HEK293 (cell line): ENCODE measurements at regions not wholly inside any gene's neighbourhood (a gene's known extent, or its start where the extent isn't known, plus 50 kb on each side); places are given as distances from the start of the nearest gene placed in this dataset.

Experiments used
- CTCF ChIA-PET: fragments of 350-600 bp; formaldehyde crosslinking; extraction: SDS; loops from one replicate; lab custom pipeline; 2021; ENCODE audit warnings: antibody characterized with exemption; lab: Yijun Ruan, JAX
- POLR2A ChIA-PET: fragments of 300-600 bp; formaldehyde crosslinking; extraction: SDS; loops from one replicate; lab custom pipeline; 2020; ENCODE audit warnings: antibody characterized with exemption, inconsistent platforms; lab: Yijun Ruan, JAX
- H3K27ac ChIP-seq: fragments of 200-500 bp; sonication (Bioruptor generic); 2 replicates; pipeline ENCODE4 v1.5.1; 2014; ENCODE audit warnings: low read depth, low read length, control low read depth, inconsistent platforms; ENCODE audit errors: extremely low read depth
- H3K36me3 ChIP-seq, 2 experiments: fragments of 200-500 bp in 1 of 2; sonication (Bioruptor generic) in 1 of 2; 1 replicate in 1 of 2; 2 replicates in 1 of 2; pipeline ENCODE4 v1.5.1; 2014 to 2017; ENCODE audit warnings: inconsistent platforms in 2 of 2, low read length in 2 of 2; ENCODE audit not compliant: control insufficient read depth in 2 of 2, insufficient read depth in 1 of 2
- H3K4me1 ChIP-seq: fragments of 200-500 bp; sonication (Bioruptor generic); 2 replicates; pipeline ENCODE4 v1.5.1; 2014; ENCODE audit warnings: mild to moderate bottlenecking, low read length, inconsistent platforms; ENCODE audit not compliant: control insufficient read depth, insufficient read depth
- H3K4me3 ChIP-seq: 2 replicates; pipeline ENCODE4 v1.5.1; 2011; ENCODE audit warnings: low read depth, mild to moderate bottlenecking, control low read depth, low read length, moderate library complexity
- H3K9me3 ChIP-seq: fragments of 200-500 bp; sonication (Bioruptor generic); 2 replicates; pipeline ENCODE4 v1.5.1; 2014; ENCODE audit warnings: low read depth, low read length, inconsistent platforms; ENCODE audit not compliant: control insufficient read depth, insufficient read depth
- EGR2 ChIP-seq: fragments of 450-650 bp; formaldehyde crosslinking; IDR thresholded peaks from 2 replicates; pipeline ENCODE4 v1.5.1; 2016; ENCODE audit warnings: low read depth, missing biosample characterization, missing genetic modification characterization
- HOXA7 ChIP-seq: sonication (generic); formaldehyde crosslinking; IDR thresholded peaks from 2 replicates; pipeline ENCODE4 v1.8.1; 2022; ENCODE audit warnings: missing genetic modification reagents, borderline replicate concordance
- HOXD13 ChIP-seq: sonication (generic); formaldehyde crosslinking; IDR thresholded peaks from 2 replicates; pipeline ENCODE4 v1.8.0; 2022; ENCODE audit warnings: missing genetic modification reagents, borderline replicate concordance
- KLF10 ChIP-seq: fragments of 450-650 bp; IDR thresholded peaks from 2 replicates; pipeline ENCODE4 v1.5.1; 2018; ENCODE audit warnings: missing biosample characterization, mild to moderate bottlenecking, missing genetic modification characterization
- KLF9 ChIP-seq: fragments of 450-650 bp; formaldehyde crosslinking; IDR thresholded peaks from 2 replicates; pipeline ENCODE4 v1.5.1; 2016; ENCODE audit warnings: missing biosample characterization, missing genetic modification characterization, low read depth
- OVOL3 ChIP-seq: fragments of 450-650 bp; formaldehyde crosslinking; IDR thresholded peaks from 2 replicates; pipeline ENCODE4 v1.5.1; 2016; ENCODE audit warnings: missing biosample characterization, missing genetic modification characterization
- PRDM1 ChIP-seq: fragments of 450-650 bp; formaldehyde crosslinking; IDR thresholded peaks from 2 replicates; pipeline ENCODE4; 2016; ENCODE audit warnings: missing biosample characterization, missing genetic modification characterization
- SCRT2 ChIP-seq: fragments of 450-650 bp; formaldehyde crosslinking; IDR thresholded peaks from 2 replicates; pipeline ENCODE4 v1.5.1; 2016; ENCODE audit warnings: missing biosample characterization, missing genetic modification characterization
- YY1 ChIP-seq: fragments of 450-650 bp; formaldehyde crosslinking; IDR thresholded peaks from 2 replicates; pipeline ENCODE4 v1.5.1; 2018; ENCODE audit warnings: missing biosample characterization, missing genetic modification characterization
- ZBTB17 ChIP-seq: fragments of 450-650 bp; formaldehyde crosslinking; IDR thresholded peaks from 2 replicates; pipeline ENCODE4 v1.5.1; 2016; ENCODE audit warnings: missing biosample characterization, missing genetic modification characterization
- ZBTB7A ChIP-seq: fragments of 450-650 bp; formaldehyde crosslinking; IDR thresholded peaks from 2 replicates; pipeline ENCODE4 v1.5.1; 2016; ENCODE audit warnings: low read depth, missing biosample characterization, missing genetic modification characterization
- ZFHX2 ChIP-seq: fragments of 450-650 bp; formaldehyde crosslinking; conservative IDR thresholded peaks from 2 replicates; pipeline ENCODE4 v1.5.1; 2016; ENCODE audit warnings: missing biosample characterization, missing genetic modification characterization
- ZIC2 ChIP-seq: fragments of 450-650 bp; formaldehyde crosslinking; IDR thresholded peaks from 2 replicates; pipeline ENCODE4 v1.5.1; 2016; ENCODE audit warnings: missing biosample characterization, missing genetic modification characterization
- ZNF10 ChIP-seq: fragments of 450-650 bp; formaldehyde crosslinking; IDR thresholded peaks from 2 replicates; pipeline ENCODE4 v1.5.1; 2017; ENCODE audit warnings: missing biosample characterization, missing genetic modification characterization
- ZNF157 ChIP-seq: fragments of 450-650 bp; formaldehyde crosslinking; IDR thresholded peaks from 2 replicates; pipeline ENCODE4 v1.5.1; 2016; ENCODE audit warnings: missing biosample characterization, missing genetic modification characterization
- ZNF169 ChIP-seq: fragments of 450-650 bp; formaldehyde crosslinking; IDR thresholded peaks from 2 replicates; pipeline ENCODE4 v1.5.1; 2016; ENCODE audit warnings: missing biosample characterization, missing genetic modification characterization
- ZNF175 ChIP-seq: fragments of 450-650 bp; formaldehyde crosslinking; IDR thresholded peaks from 2 replicates; pipeline ENCODE4 v1.5.1; 2016; ENCODE audit warnings: missing biosample characterization, missing genetic modification characterization
- ZNF2 ChIP-seq: fragments of 450-650 bp; formaldehyde crosslinking; IDR thresholded peaks from 2 replicates; pipeline ENCODE4 v1.5.1; 2016; ENCODE audit warnings: missing biosample characterization, missing genetic modification characterization
- ZNF214 ChIP-seq: fragments of 450-650 bp; formaldehyde crosslinking; IDR thresholded peaks from 2 replicates; pipeline ENCODE4 v1.5.1; 2017; ENCODE audit warnings: missing biosample characterization, mild to moderate bottlenecking, missing genetic modification characterization, borderline replicate concordance
- ZNF394 ChIP-seq: fragments of 450-650 bp; formaldehyde crosslinking; IDR thresholded peaks from 2 replicates; pipeline ENCODE4 v1.5.1; 2016; ENCODE audit warnings: missing biosample characterization, missing genetic modification characterization, mild to moderate bottlenecking, moderate library complexity, borderline replicate concordance
- ZNF530 ChIP-seq: fragments of 450-650 bp; formaldehyde crosslinking; IDR thresholded peaks from 2 replicates; pipeline ENCODE4 v1.5.1; 2016; ENCODE audit warnings: low read depth, missing biosample characterization, missing genetic modification characterization
- ZNF600 ChIP-seq: fragments of 450-650 bp; formaldehyde crosslinking; IDR thresholded peaks from 2 replicates; pipeline ENCODE4 v1.5.1; 2016; ENCODE audit warnings: missing biosample characterization, missing genetic modification characterization
- ZNF658 ChIP-seq: fragments of 450-650 bp; formaldehyde crosslinking; IDR thresholded peaks from 2 replicates; pipeline ENCODE4; 2016; ENCODE audit warnings: missing biosample characterization, missing genetic modification characterization
- ZNF747 ChIP-seq: fragments of 450-650 bp; formaldehyde crosslinking; IDR thresholded peaks from 2 replicates; pipeline ENCODE4 v1.5.1; 2016; ENCODE audit warnings: missing biosample characterization, missing genetic modification characterization
- ZNF791 ChIP-seq: fragments of 450-650 bp; formaldehyde crosslinking; IDR thresholded peaks from 2 replicates; pipeline ENCODE4 v1.5.1; 2016; ENCODE audit warnings: missing biosample characterization, missing genetic modification characterization
- ZNF830 ChIP-seq: fragments of 450-650 bp; IDR thresholded peaks from 2 replicates; pipeline ENCODE4 v1.5.0; 2018; ENCODE audit warnings: missing biosample characterization, missing genetic modification characterization, low read depth, mild to moderate bottlenecking, moderate library complexity
- ZSCAN23 ChIP-seq: fragments of 450-650 bp; formaldehyde crosslinking; IDR thresholded peaks from 2 replicates; pipeline ENCODE4 v1.5.1; 2016; ENCODE audit warnings: missing biosample characterization, missing genetic modification characterization
- TF ChIP-seq, protein P1 (sequence below): IDR thresholded peaks from 2 replicates; pipeline ENCODE4 v1.6.1; 2011; ENCODE audit warnings: mild to moderate bottlenecking, low read depth, low read length, borderline replicate concordance
- TF ChIP-seq, protein P2 (sequence below): fragments of 450-650 bp; IDR thresholded peaks from 2 replicates; pipeline ENCODE4 v1.5.1; 2018; ENCODE audit warnings: missing biosample characterization, mild to moderate bottlenecking, missing genetic modification characterization
- TF ChIP-seq, protein P3 (sequence below): fragments of 450-650 bp; formaldehyde crosslinking; IDR thresholded peaks from 2 replicates; pipeline ENCODE4 v1.5.1; 2016; ENCODE audit warnings: missing biosample characterization, missing genetic modification characterization

DNA sequence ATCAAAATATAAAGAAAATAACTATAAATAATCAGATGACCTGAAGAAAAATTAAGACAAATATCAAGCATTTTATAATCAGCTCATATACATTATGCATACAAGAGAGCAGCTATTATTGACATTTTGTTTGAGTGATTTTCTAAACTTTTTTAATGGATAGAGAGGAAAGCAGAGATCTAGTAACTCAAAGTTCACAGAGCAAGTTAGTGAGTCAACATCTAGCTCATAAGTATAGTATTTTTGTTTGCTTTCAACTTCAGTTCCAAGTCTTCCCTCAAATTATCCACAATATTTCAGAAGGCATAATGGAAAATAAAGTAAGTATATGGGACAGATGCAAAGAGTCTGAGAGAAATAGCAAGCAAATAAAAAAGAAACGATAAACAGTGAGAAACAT lies 470.1 kb upstream of the ALCAM start:
- TF ChIP-seq KLF10 (tag by site-specific recombination) (no peak), ZFHX2 (no peak), ZNF157 (tag by site-specific recombination) (no peak), ZNF747 (tag by site-specific recombination) (no peak), ZIC2 (no peak), HOXA7 (CRISPR knock-in tag) (no peak), ZNF600 (tag by site-specific recombination) (no peak), ZNF658 (tag by site-specific recombination) (no peak), ZNF830 (no peak), PRDM1 (tag by site-specific recombination) (no peak), KLF9 (tag by site-specific recombination) (no peak), YY1 (tag by site-specific recombination) (no peak), ZNF214 (no peak), OVOL3 (tag by site-specific recombination) (no peak), HOXD13 (no peak), ZNF10 (tag by site-specific recombination) (no peak), EGR2 (no peak)
- TF ChIP-seq, protein P1, sequence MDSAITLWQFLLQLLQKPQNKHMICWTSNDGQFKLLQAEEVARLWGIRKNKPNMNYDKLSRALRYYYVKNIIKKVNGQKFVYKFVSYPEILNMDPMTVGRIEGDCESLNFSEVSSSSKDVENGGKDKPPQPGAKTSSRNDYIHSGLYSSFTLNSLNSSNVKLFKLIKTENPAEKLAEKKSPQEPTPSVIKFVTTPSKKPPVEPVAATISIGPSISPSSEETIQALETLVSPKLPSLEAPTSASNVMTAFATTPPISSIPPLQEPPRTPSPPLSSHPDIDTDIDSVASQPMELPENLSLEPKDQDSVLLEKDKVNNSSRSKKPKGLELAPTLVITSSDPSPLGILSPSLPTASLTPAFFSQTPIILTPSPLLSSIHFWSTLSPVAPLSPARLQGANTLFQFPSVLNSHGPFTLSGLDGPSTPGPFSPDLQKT, result no peak
- TF ChIP-seq, protein P2, sequence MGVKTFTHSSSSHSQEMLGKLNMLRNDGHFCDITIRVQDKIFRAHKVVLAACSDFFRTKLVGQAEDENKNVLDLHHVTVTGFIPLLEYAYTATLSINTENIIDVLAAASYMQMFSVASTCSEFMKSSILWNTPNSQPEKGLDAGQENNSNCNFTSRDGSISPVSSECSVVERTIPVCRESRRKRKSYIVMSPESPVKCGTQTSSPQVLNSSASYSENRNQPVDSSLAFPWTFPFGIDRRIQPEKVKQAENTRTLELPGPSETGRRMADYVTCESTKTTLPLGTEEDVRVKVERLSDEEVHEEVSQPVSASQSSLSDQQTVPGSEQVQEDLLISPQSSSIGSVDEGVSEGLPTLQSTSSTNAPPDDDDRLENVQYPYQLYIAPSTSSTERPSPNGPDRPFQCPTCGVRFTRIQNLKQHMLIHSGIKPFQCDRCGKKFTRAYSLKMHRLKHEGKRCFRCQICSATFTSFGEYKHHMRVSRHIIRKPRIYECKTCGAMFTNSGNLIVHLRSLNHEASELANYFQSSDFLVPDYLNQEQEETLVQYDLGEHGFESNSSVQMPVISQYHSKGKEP, result no peak
- H3K9me3 ChIP-seq, result no peaks in the 10 kb centered on the region
- H3K4me1 ChIP-seq, result no peaks in the 10 kb centered on the region
- H3K4me3 ChIP-seq, result no peak overlapping the region
- ChIA-PET POLR2A (no interaction called here), CTCF (interaction anchor here (0.6 kb wide), 1 partner anchor 22 kb away, joined by 4 read pairs; no protein-coding TSS in a partner anchor)
- no peak overlapping the region for H3K27ac ChIP-seq
- no peaks in the 10 kb centered on the region for H3K36me3 ChIP-seq

DNA sequence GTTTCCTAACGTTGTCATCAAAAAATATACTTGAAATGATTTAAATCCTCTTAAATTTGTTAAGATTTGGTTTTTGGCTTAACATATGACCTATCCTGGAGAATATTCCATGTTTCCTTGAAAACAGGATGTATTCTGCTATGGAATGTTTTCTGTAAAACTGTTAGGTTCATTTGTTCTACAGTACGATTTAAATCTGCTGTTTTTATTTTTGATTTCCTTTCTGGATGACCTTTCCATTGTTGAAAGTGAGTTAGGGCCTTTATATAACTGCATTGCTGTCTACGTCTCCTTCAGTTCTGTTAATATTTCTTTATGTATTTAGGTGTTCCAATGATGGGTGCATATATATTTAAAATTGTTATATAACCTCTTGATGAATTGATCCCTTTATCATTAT lies 465.3 kb upstream of the ALCAM start:
- no peak overlapping the region for H3K27ac ChIP-seq
- POLR2A ChIA-PET, result no interaction called here
- TF ChIP-seq ZBTB7A (tag by site-specific recombination), result no peak
- TF ChIP-seq ZNF530, result no peak
- no peak for TF ChIP-seq ZNF791 (tag by site-specific recombination)
- no peak for TF ChIP-seq ZNF169
- no peak for TF ChIP-seq SCRT2
- no peak for TF ChIP-seq ZNF394
- TF ChIP-seq ZNF175, result no peak
- no peak for TF ChIP-seq ZNF830
- TF ChIP-seq ZSCAN23 (tag by site-specific recombination), result no peak
- TF ChIP-seq ZNF2 (tag by site-specific recombination), result no peak
- TF ChIP-seq ZNF10 (tag by site-specific recombination), result no peak
- TF ChIP-seq, protein P3, sequence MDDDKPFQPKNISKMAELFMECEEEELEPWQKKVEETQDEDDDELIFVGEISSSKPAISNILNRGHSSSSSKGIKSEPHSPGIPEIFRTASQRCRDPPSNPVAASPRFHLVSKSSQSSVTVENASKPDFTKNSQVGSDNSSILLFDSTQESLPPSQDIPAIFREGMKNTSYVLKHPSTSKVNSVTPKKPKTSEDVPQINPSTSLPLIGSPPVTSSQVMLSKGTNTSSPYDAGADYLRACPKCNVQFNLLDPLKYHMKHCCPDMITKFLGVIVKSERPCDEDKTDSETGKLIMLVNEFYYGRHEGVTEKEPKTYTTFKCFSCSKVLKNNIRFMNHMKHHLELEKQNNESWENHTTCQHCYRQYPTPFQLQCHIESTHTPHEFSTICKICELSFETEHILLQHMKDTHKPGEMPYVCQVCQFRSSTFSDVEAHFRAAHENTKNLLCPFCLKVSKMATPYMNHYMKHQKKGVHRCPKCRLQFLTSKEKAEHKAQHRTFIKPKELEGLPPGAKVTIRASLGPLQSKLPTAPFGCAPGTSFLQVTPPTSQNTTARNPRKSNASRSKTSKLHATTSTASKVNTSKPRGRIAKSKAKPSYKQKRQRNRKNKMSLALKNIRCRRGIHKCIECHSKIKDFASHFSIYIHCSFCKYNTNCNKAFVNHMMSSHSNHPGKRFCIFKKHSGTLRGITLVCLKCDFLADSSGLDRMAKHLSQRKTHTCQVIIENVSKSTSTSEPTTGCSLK, result no peak
- TF ChIP-seq ZBTB17 (tag by site-specific recombination), result no peak
- H3K9me3 ChIP-seq, result no peaks in the 10 kb centered on the region
- H3K4me1 ChIP-seq, result no peaks in the 10 kb centered on the region
- no peak overlapping the region for H3K4me3 ChIP-seq
- CTCF ChIA-PET, result no interaction called here
- H3K36me3 ChIP-seq, result no peaks in the 10 kb centered on the region
